Mesodermal cell (in vitro differentiated cells): ENCODE measurements at regions not wholly inside any gene's neighbourhood (a gene's known extent, or its start where the extent isn't known, plus 50 kb on each side); places are given as distances from the start of the nearest gene placed in this dataset.

ENCODE experiments used
- H3K27ac ChIP-seq: 2 replicates; pipeline ENCODE4 v1.7.0; 2013; ENCODE audit warnings: mild to moderate bottlenecking, low read depth, low read length, moderate library complexity; ENCODE audit not compliant: severe bottlenecking
- H3K36me3 ChIP-seq: 2 replicates; pipeline ENCODE4 v1.7.1; 2013; ENCODE audit warnings: mild to moderate bottlenecking, low read length, moderate library complexity; ENCODE audit not compliant: control insufficient read depth, insufficient read depth
- H3K4me1 ChIP-seq: one replicate; pipeline ENCODE4 v1.7.1; 2013; ENCODE audit warnings: mild to moderate bottlenecking, low read length; ENCODE audit not compliant: insufficient read depth, control insufficient read depth, poor library complexity, severe bottlenecking
- H3K4me3 ChIP-seq: 2 replicates; pipeline ENCODE4 v1.7.0; 2013; ENCODE audit warnings: low read length, control low read depth, mild to moderate bottlenecking; ENCODE audit not compliant: insufficient read depth, poor library complexity, severe bottlenecking; ENCODE audit errors: extremely low read depth
- H3K9me3 ChIP-seq: 2 replicates; pipeline ENCODE4 v1.7.1; 2013; ENCODE audit warnings: mild to moderate bottlenecking, low read length, moderate library complexity; ENCODE audit not compliant: control insufficient read depth
- WGBS, 2 experiments: methylation state at CpG; one replicate each; pipeline ENCODE4 v1.1.5; 2013; ENCODE audit warnings: missing lambda C conversion rate in 2 of 2; ENCODE audit not compliant: insufficient coverage in 2 of 2; 5-methylcytosine and 5-hydroxymethylcytosine counted together

- Histone ChIP-seq H3K9me3 (no peaks in the 10 kb centered on the region), H3K4me1 (no peaks in the 10 kb centered on the region), H3K4me3 (no peak overlapping the region), H3K36me3 (no peaks in the 10 kb centered on the region), H3K27ac (no peak overlapping the region)
- WGBS, 2 experiments: 59 to 79% methylated on average over 3 to 4 of the region's 7 CpGs
Observed at GRCh38 chr7:25911738-25912607, 240.0 kb upstream of the NFE2L3 start.

DNA sequence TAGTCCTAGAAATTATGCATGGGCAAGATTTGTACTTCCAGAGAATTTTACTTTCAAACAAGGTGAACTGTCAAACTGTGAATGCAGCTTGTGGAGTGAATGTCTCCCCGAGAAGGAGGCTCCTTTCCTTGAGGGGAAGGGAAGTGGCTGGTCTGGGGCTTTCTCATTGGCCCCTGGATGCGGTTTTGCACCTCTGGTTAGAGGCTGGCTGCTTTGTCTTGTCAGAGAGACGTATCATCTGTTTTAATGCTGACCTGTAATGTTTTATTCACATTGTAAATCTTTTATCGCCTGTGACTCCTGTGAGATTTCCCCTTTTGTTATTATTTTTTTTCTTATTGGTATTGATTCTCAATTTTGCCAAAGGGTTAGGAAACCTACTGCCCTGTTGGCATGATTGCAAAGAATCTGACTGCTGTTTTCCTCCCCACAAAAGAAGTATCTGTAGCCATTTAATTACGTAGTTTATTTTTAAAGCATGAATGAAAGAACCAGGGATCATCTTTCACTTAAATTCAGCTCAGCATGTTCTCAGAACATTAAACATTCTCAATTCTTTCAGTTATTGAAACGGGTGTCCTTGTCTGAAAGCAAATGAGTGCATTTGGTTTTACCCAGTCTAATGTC is 238.3 kb upstream of the NFE2L3 start:
- WGBS, 2 experiments: 60% methylated on average over 3 of the region's 6 CpGs; no CpG with 5 or more reads in 1 of the 2 experiments
- H3K4me1 ChIP-seq: no peaks in the 10 kb centered on the region

DNA sequence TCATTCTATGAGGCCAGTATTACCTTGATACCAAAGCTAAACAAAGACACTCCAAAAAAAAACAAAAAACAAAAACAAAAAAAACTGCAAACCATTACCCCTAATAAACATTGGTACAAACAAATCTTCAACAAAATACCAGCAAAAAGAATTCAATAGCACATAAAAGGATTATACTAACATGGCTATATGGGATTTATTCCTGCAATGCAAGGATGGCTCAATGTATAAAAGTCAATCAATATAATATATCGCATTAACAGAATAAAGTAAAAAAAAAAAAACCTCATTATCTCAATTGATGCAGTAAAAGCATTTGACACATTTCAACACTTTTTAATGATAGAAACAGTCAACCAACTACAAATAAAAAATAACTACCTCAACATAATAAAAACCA is 233.3 kb upstream of the NFE2L3 start:
- no CpG with 5 or more reads among the region's 1 CpG for WGBS, 2 experiments
- Histone ChIP-seq H3K4me1 (peaks cover 4% of the 10 kb centered on the region), H3K9me3 (no peaks in the 10 kb centered on the region), H3K27ac (no peak overlapping the region), H3K36me3 (no peaks in the 10 kb centered on the region), H3K4me3 (no peak overlapping the region)

More for the DNA sequence above, 238.3 kb upstream of the NFE2L3 start:
- no peaks in the 10 kb centered on the region for H3K9me3 ChIP-seq
- H3K4me3 ChIP-seq: no peak overlapping the region
- no peak overlapping the region for H3K27ac ChIP-seq
- H3K36me3 ChIP-seq: no peaks in the 10 kb centered on the region

- peaks cover 4% of the 10 kb centered on the region for H3K4me1 ChIP-seq
- H3K27ac ChIP-seq: no peak overlapping the region
- H3K9me3 ChIP-seq: no peaks in the 10 kb centered on the region
- no peaks in the 10 kb centered on the region for H3K36me3 ChIP-seq
- no peak overlapping the region for H3K4me3 ChIP-seq
- 83 to 100% methylated on average over 1 of the region's 3 CpGs for WGBS, 2 experiments
Observed at GRCh38 chr7:25922296-25922695, 229.7 kb upstream of the NFE2L3 start.

- WGBS, 2 experiments: no CpG with 5 or more reads among the region's 1 CpG
- Histone ChIP-seq H3K9me3 (no peaks in the 10 kb centered on the region), H3K4me3 (no peak overlapping the region), H3K4me1 (peaks cover 4% of the 10 kb centered on the region), H3K36me3 (no peaks in the 10 kb centered on the region), H3K27ac (no peak overlapping the region)
Observed at GRCh38 chr7:25923741-25924460, 228.1 kb upstream of the NFE2L3 start.

DNA sequence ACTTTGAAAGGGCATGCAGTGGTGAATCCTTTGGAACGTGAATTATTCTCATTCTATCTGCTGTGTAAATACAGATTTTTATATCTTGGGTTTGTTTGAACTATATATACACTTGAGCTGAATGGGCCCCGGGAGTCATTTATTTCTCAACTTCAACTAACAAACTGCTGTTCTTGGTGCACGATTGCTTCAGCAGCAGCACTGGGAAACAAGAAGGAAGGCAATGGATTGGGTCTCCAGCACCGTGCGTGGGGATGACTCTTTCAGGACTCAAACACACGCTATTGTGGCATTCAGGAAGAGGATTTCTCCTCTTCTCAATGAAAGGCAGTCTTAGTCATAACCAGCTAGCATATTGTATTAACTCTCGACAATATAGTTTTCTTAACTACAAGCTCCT is 226.0 kb upstream of the NFE2L3 start:
- H3K27ac ChIP-seq: no peak overlapping the region
- no peak overlapping the region for H3K4me3 ChIP-seq
- 71 to 78% methylated on average over 3 to 5 of the region's 7 CpGs for WGBS, 2 experiments
- peaks cover 4% of the 10 kb centered on the region for H3K4me1 ChIP-seq
- no peaks in the 10 kb centered on the region for H3K9me3 ChIP-seq
- no peaks in the 10 kb centered on the region for H3K36me3 ChIP-seq

GRCh38 chr7:25926451-25926850 is 225.5 kb upstream of the NFE2L3 start:
- no peak overlapping the region for H3K27ac ChIP-seq
- peaks cover 4% of the 10 kb centered on the region for H3K4me1 ChIP-seq
- H3K36me3 ChIP-seq: no peaks in the 10 kb centered on the region
- H3K4me3 ChIP-seq: no peak overlapping the region
- no peaks in the 10 kb centered on the region for H3K9me3 ChIP-seq
- WGBS, 2 experiments: 100% methylated on average over 1 of the region's 2 CpGs; no CpG with 5 or more reads in 1 of the 2 experiments

DNA sequence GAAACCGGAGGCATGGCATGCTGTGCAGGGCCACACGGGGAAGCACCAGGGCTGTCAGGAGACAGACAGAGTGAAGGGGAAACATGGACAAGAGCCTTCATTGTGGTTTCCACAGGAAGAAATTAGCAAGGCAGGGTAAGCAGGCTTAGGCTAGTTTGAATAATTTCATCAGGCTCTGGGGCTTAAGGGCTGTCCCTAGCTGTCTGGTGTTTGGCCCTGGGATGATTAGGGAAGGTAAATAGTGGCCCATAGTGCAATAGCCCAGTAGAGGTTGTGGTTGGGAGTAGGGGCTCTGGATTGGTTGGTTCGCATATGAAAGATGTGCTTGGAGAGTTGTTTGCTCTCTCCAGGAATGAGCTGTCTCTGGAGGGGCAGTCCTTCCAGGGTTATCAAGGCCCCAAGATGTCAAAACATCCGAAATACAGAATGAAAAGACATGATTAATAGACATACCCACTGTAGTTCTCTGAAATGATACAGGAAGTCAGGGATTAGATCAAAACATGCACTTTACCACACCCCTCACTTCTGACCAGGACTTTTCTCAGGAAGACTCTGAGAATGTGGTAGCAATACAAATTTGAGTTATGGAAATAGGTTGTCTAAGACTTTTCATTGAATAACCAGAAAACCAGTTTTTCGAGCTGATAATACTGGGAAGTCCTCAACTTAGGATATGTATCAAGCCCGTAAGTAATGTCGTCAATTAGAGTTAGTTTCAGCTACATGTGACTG is 224.9 kb upstream of the NFE2L3 start:
- Histone ChIP-seq H3K9me3 (no peaks in the 10 kb centered on the region), H3K4me1 (peaks cover 4% of the 10 kb centered on the region), H3K27ac (no peak overlapping the region), H3K36me3 (no peaks in the 10 kb centered on the region), H3K4me3 (no peak overlapping the region)
- 79 to 87% methylated on average over 5 to 6 of the region's 7 CpGs for WGBS, 2 experiments

- H3K9me3 ChIP-seq: no peaks in the 10 kb centered on the region
- 92 to 93% methylated on average over 4 of the region's 4 CpGs for WGBS, 2 experiments
- H3K36me3 ChIP-seq: no peaks in the 10 kb centered on the region
- no peak overlapping the region for H3K4me3 ChIP-seq
- no peak overlapping the region for H3K27ac ChIP-seq
- H3K4me1 ChIP-seq: peaks cover 1% of the 10 kb centered on the region
Observed at GRCh38 chr7:25927626-25927978, 224.4 kb upstream of the NFE2L3 start.

- H3K4me1 ChIP-seq: no peaks in the 10 kb centered on the region
- H3K27ac ChIP-seq: no peak overlapping the region
- no peak overlapping the region for H3K4me3 ChIP-seq
- H3K9me3 ChIP-seq: peaks cover under 1% of the 10 kb centered on the region
- WGBS, 2 experiments: 83 to 86% methylated on average over 3 to 4 of the region's 5 CpGs
- H3K36me3 ChIP-seq: no peaks in the 10 kb centered on the region
Observed at GRCh38 chr7:25928549-25929330, 223.3 kb upstream of the NFE2L3 start.
